HG03280 (cell line): ENCODE measurements at regions not wholly inside any gene's neighbourhood (a gene's known extent, or its start where the extent isn't known, plus 50 kb on each side); places are given as distances from the start of the nearest gene placed in this dataset.

Experiments
- ATAC-seq: cut with Tn5 transposase; IDR thresholded peaks from one replicate; pipeline ENCODE4 v1.9.1; 2021; ENCODE audit warnings: mild to moderate bottlenecking, moderate library complexity; ENCODE audit not compliant: unreplicated experiment

DNA sequence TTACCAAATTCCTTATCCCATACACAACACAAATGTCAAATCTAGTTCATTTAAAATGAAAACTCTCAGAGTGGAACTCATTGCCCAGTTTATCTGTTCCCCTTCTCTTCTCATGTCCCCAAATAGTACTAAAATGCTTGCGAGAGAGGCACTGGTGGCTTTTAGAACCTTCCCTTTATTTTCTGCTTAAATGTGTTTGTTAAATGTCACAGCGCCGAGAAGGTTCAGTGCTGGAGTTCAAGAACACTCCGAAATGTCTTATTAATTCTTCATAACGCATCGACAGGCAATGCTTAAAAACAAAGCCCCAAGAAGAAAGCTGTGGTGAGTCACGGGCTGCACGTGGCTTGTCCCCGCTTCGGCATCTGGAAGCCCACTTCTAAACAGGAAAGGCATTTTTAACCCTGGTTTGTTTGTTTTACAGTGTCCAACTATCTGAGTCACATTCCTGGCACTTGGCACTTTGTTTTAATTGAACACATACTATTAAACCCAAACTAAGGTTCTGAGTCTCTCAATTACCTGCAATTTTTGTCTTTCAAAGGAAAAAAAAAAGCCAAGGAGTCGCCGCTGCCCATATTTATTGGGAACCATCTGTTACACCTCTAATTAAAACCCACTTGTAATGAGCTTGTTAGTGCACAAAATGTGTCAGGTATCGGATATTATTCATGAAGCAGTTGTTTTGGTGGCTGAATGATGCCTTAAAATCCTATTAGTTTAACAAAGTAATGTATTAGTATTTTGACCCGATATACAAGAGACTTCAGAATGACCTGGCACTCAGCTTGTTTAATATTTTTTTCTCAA, 49.9 kb upstream of the MGMT start:
- ATAC-seq = no peak
